GM12878 (cell line): ENCODE measurements at regions not wholly inside any gene's neighbourhood (a gene's known extent, or its start where the extent isn't known, plus 50 kb on each side); places are given as distances from the start of the nearest gene placed in this dataset.

Experiments used
- ATAC-seq: fragments of 200-7000 bp; cut with Tn5 transposase; 3 replicates; pipeline ENCODE4 v1.9.1; 2020; ENCODE audit warnings: mild to moderate bottlenecking, moderate library complexity
- BruUV-seq: library from RNA; stranded (reverse); fragments of 400-500 nt; replicated peaks from 2 replicates; lab custom pipeline; 2021; lab: Mats Ljungman, UMichigan
- CTCF ChIA-PET: fragments of 300-600 bp; sonication (Branson Sonifier 250); formaldehyde crosslinking; extraction: SDS; loops from one replicate; lab custom pipeline; 2021; ENCODE audit warnings: inconsistent platforms; lab: Yijun Ruan, JAX
- POLR2A ChIA-PET: fragments of 350-600 bp; formaldehyde crosslinking; extraction: SDS; loops from one replicate; lab custom pipeline; 2021; ENCODE audit warnings: inconsistent platforms; lab: Charles Lee
- RAD21 ChIA-PET: fragments of 300-600 bp; sonication (Branson Sonifier 250); formaldehyde crosslinking; loops from one replicate; lab custom pipeline; 2023; ENCODE audit warnings: antibody characterized with exemption; ENCODE audit not compliant: unreplicated experiment; lab: Charles Lee
- SMC1A ChIA-PET: fragments of 300-600 bp; sonication (Branson Sonifier 250); formaldehyde crosslinking; loops from one replicate; lab custom pipeline; 2023; ENCODE audit not compliant: unreplicated experiment, uncharacterized antibody; lab: Charles Lee
- DNase-seq: peaks from one replicate; pipeline ENCODE4 v3.0.0-alpha.2; 2011; ENCODE audit warnings: low read depth, low spot score
- FAIRE-seq: peaks from 3 replicates; lab custom pipeline; 2011; peaks lifted over from hg19 to GRCh38; lab: Jason Lieb, UNC
- H2AFZ ChIP-seq: 2 replicates; pipeline ENCODE4 v1.6.0; 2011; ENCODE audit warnings: low read depth, low read length, control low read depth; ENCODE audit not compliant: control insufficient read depth
- H3K27ac ChIP-seq: 2 replicates; pipeline ENCODE4 v1.5.1; 2011; ENCODE audit warnings: control low read depth; ENCODE audit not compliant: control insufficient read depth, insufficient read depth
- H3K27me3 ChIP-seq, 2 experiments: replicated peaks in 1 of 2; 2 replicates each; pipeline versions ENCODE4 v1.6.0 to v1.6.1; 2011; ENCODE audit warnings: low read length in 1 of 2; ENCODE audit not compliant: control insufficient read depth in 2 of 2, insufficient read depth in 2 of 2
- H3K36me3 ChIP-seq, 2 experiments: 2 replicates each; pipeline ENCODE4 v1.5.1; 2011; ENCODE audit warnings: low read length in 1 of 2; ENCODE audit not compliant: control insufficient read depth in 2 of 2, insufficient read depth in 2 of 2
- H3K4me1 ChIP-seq: 2 replicates; pipeline ENCODE4 v1.6.1; 2011; ENCODE audit warnings: mild to moderate bottlenecking, low read length, moderate library complexity, mixed read lengths; ENCODE audit not compliant: control insufficient read depth, insufficient read depth
- H3K4me2 ChIP-seq: 2 replicates; pipeline ENCODE4 v1.6.0; 2011; ENCODE audit warnings: control low read depth; ENCODE audit not compliant: control insufficient read depth, insufficient read depth
- H3K4me3 ChIP-seq: fragments of 200-600 bp; sonication (generic); 2 replicates; pipeline ENCODE4 v1.5.1; 2016
- H3K79me2 ChIP-seq: 2 replicates; pipeline ENCODE4 v1.6.0; 2011; ENCODE audit warnings: low read length; ENCODE audit not compliant: control insufficient read depth, insufficient read depth
- H3K9ac ChIP-seq: 2 replicates; pipeline ENCODE4 v1.8.0; 2011; ENCODE audit warnings: low read length, control low read depth, mixed read lengths; ENCODE audit not compliant: control insufficient read depth, insufficient read depth
- H3K9me3 ChIP-seq: replicated peaks from 3 replicates; pipeline ENCODE4 v1.5.1; 2011; ENCODE audit warnings: mild to moderate bottlenecking, low read length; ENCODE audit not compliant: control insufficient read depth, insufficient read depth
- H4K20me1 ChIP-seq: 2 replicates; pipeline ENCODE4 v1.6.0; 2011; ENCODE audit not compliant: control insufficient read depth, insufficient read depth
- CBX3 ChIP-seq: fragments of 200-600 bp; sonication (generic); IDR thresholded peaks from 2 replicates; pipeline ENCODE4 v1.6.1; 2016; ENCODE audit warnings: low read depth, borderline replicate concordance
- CEBPB ChIP-seq, 2 experiments: fragments of 150-350 bp in 1 of 2; IDR thresholded peaks; 2 replicates each; pipeline ENCODE4 v1.6.1; 2012 to 2014; ENCODE audit warnings: low read depth in 2 of 2, low read length in 2 of 2, borderline replicate concordance in 1 of 2, inconsistent platforms in 1 of 2
- CTCF ChIP-seq, 3 experiments: IDR thresholded peaks in 2 of 3; conservative IDR thresholded peaks in 1 of 3; 2 replicates each; pipeline ENCODE4 v1.5.1; 2011; ENCODE audit warnings: low read depth in 3 of 3, low read length in 3 of 3, mild to moderate bottlenecking in 3 of 3, control low read depth in 2 of 3, moderate library complexity in 2 of 3, inconsistent platforms in 1 of 3, mixed read lengths in 1 of 3; ENCODE audit not compliant: control insufficient read depth in 2 of 3, insufficient read depth in 1 of 3; ENCODE audit errors: extremely low read depth in 1 of 3
- EZH2 ChIP-seq: IDR thresholded peaks from 2 replicates; pipeline ENCODE4 v1.6.1; 2012; ENCODE audit warnings: low read depth, mild to moderate bottlenecking, control low read depth, inconsistent platforms, low read length, borderline replicate concordance; ENCODE audit not compliant: control insufficient read depth
- NBN ChIP-seq: fragments of 450-650 bp; IDR thresholded peaks from 2 replicates; pipeline ENCODE4 v1.6.1; 2016
- NR2C2 ChIP-seq: IDR thresholded peaks from 2 replicates; pipeline ENCODE4 v1.6.1; 2011; ENCODE audit warnings: borderline replicate concordance, low read depth; ENCODE audit not compliant: control insufficient read depth, insufficient read length
- PBX3 ChIP-seq: IDR thresholded peaks from 2 replicates; pipeline ENCODE4 v1.6.1; 2011; ENCODE audit warnings: mild to moderate bottlenecking, low read depth, low read length, moderate library complexity; ENCODE audit not compliant: insufficient replicate concordance
- PKNOX1 ChIP-seq: fragments of 450-650 bp; IDR thresholded peaks from 2 replicates; pipeline ENCODE4 v1.6.1; 2016; ENCODE audit warnings: mild to moderate bottlenecking
- RAD21 ChIP-seq: IDR thresholded peaks from 2 replicates; pipeline ENCODE4 v1.6.1; 2011; ENCODE audit warnings: mild to moderate bottlenecking, low read depth, low read length, moderate library complexity; ENCODE audit not compliant: insufficient read depth
- RELB ChIP-seq: fragments of 450-650 bp; IDR thresholded peaks from 2 replicates; pipeline ENCODE4 v1.6.1; 2017; ENCODE audit warnings: low read depth, mild to moderate bottlenecking, moderate library complexity
- SREBF1 ChIP-seq: IDR thresholded peaks from 2 replicates; pipeline ENCODE4 v1.6.1; 2012; ENCODE audit warnings: mild to moderate bottlenecking, low read length
- TCF12 ChIP-seq: IDR thresholded peaks from 2 replicates; pipeline ENCODE4 v1.6.1; 2011; ENCODE audit warnings: low read depth, mild to moderate bottlenecking, low read length
- YY1 ChIP-seq: IDR thresholded peaks from 2 replicates; pipeline ENCODE4 v1.6.1; 2011; ENCODE audit warnings: low read depth, mild to moderate bottlenecking, low read length
- ZBED1 ChIP-seq: IDR thresholded peaks from 2 replicates; pipeline ENCODE4 v1.6.1; 2016; ENCODE audit warnings: borderline replicate concordance
- ZBTB40 ChIP-seq: fragments of 450-650 bp; IDR thresholded peaks from 2 replicates; pipeline ENCODE4 v1.6.1; 2016; ENCODE audit warnings: mild to moderate bottlenecking, moderate library complexity, borderline replicate concordance
- WGBS: methylation state at CpG from one replicate; pipeline ENCODE4 v1.1.6; 2016; ENCODE audit warnings: low lambda C conversion rate; ENCODE audit not compliant: insufficient replicate concordance, insufficient coverage; ENCODE audit errors: missing lambda C conversion rate; 5-methylcytosine and 5-hydroxymethylcytosine counted together
- in situ Hi-C: fragments of 300-500 bp; cut with MboI; formaldehyde crosslinking; loops from 9 replicates; pipeline ENCODE4 v1.14.3; 2018; ENCODE audit warnings: mixed read lengths
- intact Hi-C: fragments of 100-400 bp; cut with micrococcal nuclease; formaldehyde crosslinking; loops from one replicate; pipeline ENCODE4 v1.14.2; 2022; ENCODE audit not compliant: unreplicated experiment

GRCh38 chr3:124361566-124361965, 368.7 kb upstream of the UMPS start:
- Histone ChIP-seq H3K9ac (no peak overlapping the region), H3K27me3 (peaks cover 0 to 2% of the 10 kb centered on the region in 2 experiments; a peak in 2 of 4 replicates), H2AFZ (no peak overlapping the region), H3K9me3 (no peaks in the 10 kb centered on the region), H4K20me1 (no peaks in the 10 kb centered on the region), H3K4me2 (no peak overlapping the region), H3K79me2 (no peaks in the 10 kb centered on the region)
- no peak for ATAC-seq
- POLR2A ChIA-PET, result no interaction called here
- SMC1A ChIA-PET, result no interaction called here
- no peak for DNase-seq
- WGBS, result 55% methylated on average over 2 of the region's 3 CpGs
- no peak for TF ChIP-seq EZH2
- no peak for TF ChIP-seq ZBED1
- no peak for TF ChIP-seq TCF12
- TF ChIP-seq NR2C2, result no peak
- no peak for TF ChIP-seq CTCF (IDR thresholded peaks at IDR 0.05 in 2 of 3, conservative IDR thresholded peaks at IDR 0.05 in 1 of 3; ENCODE audit: control insufficient read depth in 2 of 3, extremely low read depth in 1 of 3, insufficient read depth in 1 of 3, low read depth in 3 of 3, low read length in 3 of 3)
- TF ChIP-seq PBX3, result no peak
- TF ChIP-seq ZBTB40, result no peak
- TF ChIP-seq RELB, result no peak
- no peak for TF ChIP-seq PKNOX1
- no peak for TF ChIP-seq RAD21
- no peak for TF ChIP-seq CEBPB (IDR thresholded peaks at IDR 0.05; ENCODE audit: borderline replicate concordance in 1 of 2, low read depth in 2 of 2, low read length in 2 of 2)
- TF ChIP-seq YY1, result no peak
- TF ChIP-seq CBX3, result no peak
- TF ChIP-seq NBN, result no peak
- no peak for TF ChIP-seq SREBF1
- TF ChIP-seq, all 136 proteins: peak for 0
- H3K4me3 ChIP-seq, result no peak overlapping the region
- no peak for FAIRE-seq
- intact Hi-C loops (no loop called here), in situ Hi-C loops (no loop called here)
- ChIA-PET CTCF (interaction anchor here (0.7 to 1.5 kb wide), 2 partner anchors 10 to 886 kb away, joined by 3 to 7 read pairs; no protein-coding TSS in a partner anchor), RAD21 (no interaction called here)
- no peaks in the 10 kb centered on the region for H3K4me1 ChIP-seq
- BruUV-seq, result no TSS peak
- H3K36me3 ChIP-seq, result no peaks in the 10 kb centered on the region
- H3K27ac ChIP-seq, result no peak overlapping the region
